NCI-H526 (cell line): ENCODE measurements at regions not wholly inside any gene's neighbourhood (a gene's known extent, or its start where the extent isn't known, plus 50 kb on each side); places are given as distances from the start of the nearest gene placed in this dataset.
A peak's percentile ranks its signal among the peaks of the same experiment; 100 is the strongest.
"Not testable (repeated sequence)": the region's sequence is repeated elsewhere in the genome, so short reads cannot be mapped to it uniquely, and the experiment has no call there.

Experiments
- DNase-seq, 2 experiments: peaks; one replicate each; lab custom pipeline; 2025; lab: John Stamatoyannopoulos, UW

GRCh38 chr15:45868109-45868691, 233.4 kb downstream of the SQOR start:
- no peak for DNase-seq

GRCh38 chr15:45869034-45869668, 234.3 kb downstream of the SQOR start:
- no peak for DNase-seq

GRCh38 chr15:45871121-45871855, 236.5 kb downstream of the SQOR start:
- DNase-seq = peak in 1 of 2 experiments; percentile 36

GRCh38 chr15:45873781-45874180, 239.0 kb downstream of the SQOR start:
- no peak for DNase-seq

- not testable (repeated sequence) for DNase-seq
These were observed 239.7 kb downstream of the SQOR start for GRCh38 chr15:45874566-45874965.

- DNase-seq = no peak
These were observed 249.5 kb downstream of the SQOR start for GRCh38 chr15:45884289-45884688.

- no peak for DNase-seq
These were observed 250.1 kb downstream of the SQOR start for GRCh38 chr15:45884755-45885445.

- DNase-seq = no peak
These were observed 251.0 kb downstream of the SQOR start for GRCh38 chr15:45885801-45886200.

- DNase-seq = no peak
These were observed 256.9 kb downstream of the SQOR start for GRCh38 chr15:45891766-45892165.

- DNase-seq = no peak
These were observed 257.4 kb downstream of the SQOR start for GRCh38 chr15:45892182-45892581.

- no peak for DNase-seq
These were observed 268.5 kb downstream of the SQOR start for GRCh38 chr15:45903283-45903682.

- no peak for DNase-seq
These were observed 269.2 kb downstream of the SQOR start for GRCh38 chr15:45904019-45904418.

- no peak for DNase-seq
These were observed 271.4 kb downstream of the SQOR start for GRCh38 chr15:45906230-45906629.

- no peak for DNase-seq
These were observed 275.8 kb downstream of the SQOR start for GRCh38 chr15:45910671-45911070.

GRCh38 chr15:45913451-45913850, 278.6 kb downstream of the SQOR start:
- DNase-seq = no peak

- no peak for DNase-seq
These were observed 279.6 kb downstream of the SQOR start for GRCh38 chr15:45914425-45914824.

- DNase-seq = no peak
These were observed 284.0 kb downstream of the SQOR start for GRCh38 chr15:45918839-45919238.

GRCh38 chr15:45919806-45920205, 285.0 kb downstream of the SQOR start:
- no peak for DNase-seq

- no peak for DNase-seq
These were observed 286.5 kb downstream of the SQOR start for GRCh38 chr15:45921376-45921775.

- DNase-seq = no peak
These were observed 287.1 kb downstream of the SQOR start for GRCh38 chr15:45921978-45922377.

GRCh38 chr15:45941367-45941766, 306.5 kb downstream of the SQOR start:
- DNase-seq = no peak

- DNase-seq = peak; percentile 64 to 78
These were observed 308.4 kb downstream of the SQOR start for GRCh38 chr15:45943240-45943639.

GRCh38 chr15:45946111-45946510, 311.3 kb downstream of the SQOR start:
- DNase-seq = no peak
